Osteoblast (primary cell): ENCODE measurements at regions not wholly inside any gene's neighbourhood (a gene's known extent, or its start where the extent isn't known, plus 50 kb on each side); places are given as distances from the start of the nearest gene placed in this dataset.
"Not testable (repeated sequence)": the region's sequence is repeated elsewhere in the genome, so short reads cannot be mapped to it uniquely, and the experiment has no call there.

Source experiments
- DNase-seq: peaks from one replicate; pipeline ENCODE4 v3.0.0; 2011; ENCODE audit warnings: low spot score, mixed read lengths; ENCODE audit not compliant: insufficient read length; ENCODE audit errors: missing footprints
- H2AFZ ChIP-seq: 2 replicates; pipeline ENCODE4 v1.6.0; 2011; ENCODE audit warnings: mild to moderate bottlenecking, low read length
- H3K27ac ChIP-seq: 2 replicates; pipeline ENCODE4 v1.5.1; 2011; ENCODE audit warnings: mild to moderate bottlenecking, low read depth, low read length, moderate library complexity
- H3K27me3 ChIP-seq: 2 replicates; pipeline ENCODE4 v1.6.0; 2012; ENCODE audit warnings: mild to moderate bottlenecking, control low read depth, inconsistent platforms, low read length, moderate library complexity; ENCODE audit not compliant: insufficient read depth
- H3K36me3 ChIP-seq: 2 replicates; pipeline ENCODE4 v1.5.1; 2011; ENCODE audit warnings: mild to moderate bottlenecking, low read length, control low read depth, moderate library complexity; ENCODE audit not compliant: insufficient read depth
- H3K4me1 ChIP-seq: 2 replicates; pipeline ENCODE4 v1.5.1; 2011; ENCODE audit warnings: mild to moderate bottlenecking, low read length, control low read depth, moderate library complexity; ENCODE audit not compliant: insufficient read depth
- H3K4me2 ChIP-seq: 2 replicates; pipeline ENCODE4 v1.6.0; 2011; ENCODE audit warnings: mild to moderate bottlenecking, low read length; ENCODE audit not compliant: insufficient read depth
- H3K4me3 ChIP-seq: fragments of 200-600 bp; sonication (generic); 3 replicates; pipeline ENCODE4 v1.5.1; 2012; ENCODE audit warnings: mild to moderate bottlenecking, low read length, inconsistent platforms; ENCODE audit not compliant: insufficient read depth
- H3K79me2 ChIP-seq: 2 replicates; pipeline ENCODE4 v1.6.0; 2012; ENCODE audit warnings: mild to moderate bottlenecking, low read length, control low read depth, inconsistent platforms; ENCODE audit not compliant: insufficient read depth
- H3K9me3 ChIP-seq: 2 replicates; pipeline ENCODE4 v1.5.1; 2011; ENCODE audit warnings: low read depth, low read length, control low read depth
- H4K20me1 ChIP-seq: 2 replicates; pipeline ENCODE4 v1.6.0; 2012; ENCODE audit warnings: mild to moderate bottlenecking, low read length, control low read depth; ENCODE audit not compliant: insufficient read depth
- CTCF ChIP-seq: IDR thresholded peaks from 2 replicates; pipeline ENCODE4 v1.5.1; 2011; ENCODE audit warnings: mild to moderate bottlenecking, low read depth, low read length, moderate library complexity; ENCODE audit errors: extremely low read depth

GRCh38 chr12:87406926-87407325 lies 622.3 kb downstream of the C12orf50 start:
- no peak for TF ChIP-seq CTCF
- no peak overlapping the region for H3K27ac ChIP-seq
- H2AFZ ChIP-seq = no peak overlapping the region
- H3K79me2 ChIP-seq = no peaks in the 10 kb centered on the region
- no peaks in the 10 kb centered on the region for H3K36me3 ChIP-seq
- no peaks in the 10 kb centered on the region for H3K4me1 ChIP-seq
- no peaks in the 10 kb centered on the region for H3K27me3 ChIP-seq
- H4K20me1 ChIP-seq = no peaks in the 10 kb centered on the region
- H3K4me2 ChIP-seq = no peak overlapping the region
- H3K9me3 ChIP-seq = no peaks in the 10 kb centered on the region
- no peak overlapping the region for H3K4me3 ChIP-seq
- no peak for DNase-seq

- DNase-seq = no peak
- Histone ChIP-seq H3K27me3 (no peaks in the 10 kb centered on the region), H3K4me3 (no peak overlapping the region)
These were observed 623.3 kb downstream of the C12orf50 start for GRCh38 chr12:87405918-87406317.

GRCh38 chr12:87394168-87394567 lies 635.0 kb downstream of the C12orf50 start:
- H4K20me1 ChIP-seq, H3K27me3 ChIP-seq, DNase-seq, H3K36me3 ChIP-seq, H3K4me1 ChIP-seq, H3K27ac ChIP-seq, H3K79me2 ChIP-seq, H3K4me3 ChIP-seq, H3K4me2 ChIP-seq, H3K9me3 ChIP-seq, H2AFZ ChIP-seq: not testable (repeated sequence)

More at GRCh38 chr12:87405918-87406317, 623.3 kb downstream of the C12orf50 start:
- Histone ChIP-seq H2AFZ (no peak overlapping the region), H3K9me3 (no peaks in the 10 kb centered on the region), H3K36me3 (no peaks in the 10 kb centered on the region), H3K79me2 (no peaks in the 10 kb centered on the region), H4K20me1 (no peaks in the 10 kb centered on the region), H3K4me1 (no peaks in the 10 kb centered on the region), H3K4me2 (no peak overlapping the region), H3K27ac (no peak overlapping the region)
- TF ChIP-seq CTCF = no peak

GRCh38 chr12:87388376-87388775 lies 640.8 kb downstream of the C12orf50 start:
- Histone ChIP-seq H3K4me3 (no peak overlapping the region), H3K79me2 (no peaks in the 10 kb centered on the region), H3K9me3 (no peaks in the 10 kb centered on the region), H3K4me1 (no peaks in the 10 kb centered on the region), H4K20me1 (no peaks in the 10 kb centered on the region), H3K27ac (no peak overlapping the region), H3K27me3 (no peaks in the 10 kb centered on the region), H2AFZ (no peak overlapping the region), H3K36me3 (no peaks in the 10 kb centered on the region), H3K4me2 (no peak overlapping the region)
- TF ChIP-seq CTCF = no peak
- DNase-seq = no peak

- DNase-seq = no peak
- Histone ChIP-seq H2AFZ (no peak overlapping the region), H4K20me1 (no peaks in the 10 kb centered on the region), H3K4me2 (no peak overlapping the region), H3K4me1 (no peaks in the 10 kb centered on the region), H3K4me3 (no peak overlapping the region), H3K27me3 (no peaks in the 10 kb centered on the region), H3K9me3 (no peaks in the 10 kb centered on the region), H3K79me2 (no peaks in the 10 kb centered on the region), H3K27ac (no peak overlapping the region), H3K36me3 (no peaks in the 10 kb centered on the region)
- no peak for TF ChIP-seq CTCF
These were observed 643.9 kb downstream of the C12orf50 start for GRCh38 chr12:87385322-87385721.
